HepG2 (cell line): ENCODE measurements at regions not wholly inside any gene's neighbourhood (a gene's known extent, or its start where the extent isn't known, plus 50 kb on each side); places are given as distances from the start of the nearest gene placed in this dataset.
A peak's percentile ranks its signal among the peaks of the same experiment; 100 is the strongest.

Experiments
- AGO1 ChIP-seq: fragments of 200-400 bp; formaldehyde crosslinking; IDR thresholded peaks from 2 replicates; pipeline ENCODE4 v1.6.1; 2017; ENCODE audit warnings: mild to moderate bottlenecking, low read depth, low read length, moderate library complexity; ENCODE audit not compliant: poor library complexity, severe bottlenecking
- ASH2L ChIP-seq: fragments of 300-600, 200-600 bp; sonication (generic); IDR thresholded peaks from 2 replicates; pipeline ENCODE4 v1.7.0; 2017; ENCODE audit warnings: low read depth, mild to moderate bottlenecking, moderate library complexity, mixed read lengths, low read length; ENCODE audit not compliant: insufficient read length
- ATF7 ChIP-seq, 2 experiments: fragments of 450-650 bp in 1 of 2; sonication (generic) in 1 of 2; formaldehyde crosslinking in 1 of 2; IDR thresholded peaks; 2 replicates each; pipeline versions ENCODE4 v1.4.0 to v1.6.1; 2016 to 2020; ENCODE audit warnings: antibody characterized with exemption in 1 of 2, mild to moderate bottlenecking in 1 of 2, missing genetic modification reagents in 1 of 2
- FOXM1 ChIP-seq: sonication (generic); formaldehyde crosslinking; IDR thresholded peaks from 2 replicates; pipeline ENCODE4 v1.5.0; 2020; ENCODE audit warnings: missing genetic modification reagents
- HMGA1 ChIP-seq: sonication (generic); formaldehyde crosslinking; conservative IDR thresholded peaks from 2 replicates; pipeline ENCODE4 v1.4.0; 2020; ENCODE audit warnings: missing genetic modification reagents
- KLF15 ChIP-seq: sonication (generic); formaldehyde crosslinking; IDR thresholded peaks from 2 replicates; pipeline ENCODE4 v1.8.1; 2023; ENCODE audit warnings: borderline replicate concordance, mild to moderate bottlenecking, inconsistent platforms, missing genetic modification reagents, mixed read lengths
- MEF2D ChIP-seq: sonication (generic); formaldehyde crosslinking; IDR thresholded peaks from 2 replicates; pipeline ENCODE4 v1.5.1; 2020; ENCODE audit warnings: mild to moderate bottlenecking, missing genetic modification reagents
- MYC ChIP-seq: sonication (generic); formaldehyde crosslinking; IDR thresholded peaks from 2 replicates; pipeline ENCODE4 v1.9.0; 2021; ENCODE audit warnings: missing genetic modification reagents, borderline replicate concordance
- REPIN1 ChIP-seq: sonication (generic); formaldehyde crosslinking; IDR thresholded peaks from 2 replicates; pipeline ENCODE4 v1.8.0; 2022; ENCODE audit warnings: missing genetic modification reagents, low read depth, mild to moderate bottlenecking, borderline replicate concordance
- SNAPC4 ChIP-seq: sonication (generic); formaldehyde crosslinking; IDR thresholded peaks from 2 replicates; pipeline ENCODE4 v1.4.0; 2020; ENCODE audit warnings: mild to moderate bottlenecking, missing genetic modification reagents
- YEATS4 ChIP-seq: sonication (generic); formaldehyde crosslinking; IDR thresholded peaks from 2 replicates; pipeline ENCODE4 v1.4.0; 2020; ENCODE audit warnings: missing genetic modification reagents, borderline replicate concordance
- ZKSCAN5 ChIP-seq: sonication (generic); formaldehyde crosslinking; IDR thresholded peaks from 2 replicates; pipeline ENCODE4 v1.5.1; 2020; ENCODE audit warnings: mild to moderate bottlenecking, missing genetic modification reagents
- ZMAT3 ChIP-seq: sonication (generic); formaldehyde crosslinking; conservative IDR thresholded peaks from 2 replicates; pipeline ENCODE4 v1.7.0; 2021; ENCODE audit warnings: missing genetic modification reagents
- ZNF24 ChIP-seq: fragments of 450-650 bp; IDR thresholded peaks from 2 replicates; pipeline ENCODE4 v1.6.1; 2017; ENCODE audit warnings: antibody characterized with exemption, mild to moderate bottlenecking
- ZNF431 ChIP-seq: sonication (generic); formaldehyde crosslinking; IDR thresholded peaks from 2 replicates; pipeline ENCODE4 v1.9.0; 2022; ENCODE audit warnings: missing genetic modification reagents, low read depth, mild to moderate bottlenecking, borderline replicate concordance
- ZNF510 ChIP-seq: sonication (generic); formaldehyde crosslinking; IDR thresholded peaks from 2 replicates; pipeline ENCODE4 v1.4.0; 2020; ENCODE audit warnings: low read depth, mild to moderate bottlenecking, missing genetic modification reagents
- ZNF562 ChIP-seq: sonication (generic); formaldehyde crosslinking; IDR thresholded peaks from 2 replicates; pipeline ENCODE4 v1.8.0; 2022; ENCODE audit warnings: missing genetic modification reagents, borderline replicate concordance
- ZZZ3 ChIP-seq: sonication (generic); formaldehyde crosslinking; IDR thresholded peaks from 2 replicates; pipeline ENCODE4 v1.4.0; 2020; ENCODE audit warnings: missing genetic modification reagents, mild to moderate bottlenecking, borderline replicate concordance
- TF ChIP-seq, protein P1 (sequence below): sonication (generic); formaldehyde crosslinking; IDR thresholded peaks from 2 replicates; pipeline ENCODE4 v1.8.1; 2023; ENCODE audit warnings: mild to moderate bottlenecking, missing genetic modification reagents

DNA sequence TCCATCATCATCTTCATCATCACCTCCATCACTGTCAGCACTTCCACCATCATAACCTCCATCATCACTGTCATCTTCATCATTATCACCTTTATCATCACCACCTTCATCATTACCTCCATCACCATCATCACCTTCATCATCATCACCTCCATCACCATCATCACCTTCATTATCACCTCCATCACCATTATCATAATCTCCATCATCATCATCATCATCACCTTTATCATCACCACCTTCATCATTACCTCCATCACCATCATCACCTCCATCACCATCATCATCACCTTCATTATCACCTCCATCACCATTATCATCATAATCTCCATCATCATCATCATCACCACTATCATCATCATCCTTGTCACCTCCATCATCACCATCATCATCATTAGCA is 309.7 kb downstream of the HAPSTR1 start (continued):
- TF ChIP-seq, protein P1, sequence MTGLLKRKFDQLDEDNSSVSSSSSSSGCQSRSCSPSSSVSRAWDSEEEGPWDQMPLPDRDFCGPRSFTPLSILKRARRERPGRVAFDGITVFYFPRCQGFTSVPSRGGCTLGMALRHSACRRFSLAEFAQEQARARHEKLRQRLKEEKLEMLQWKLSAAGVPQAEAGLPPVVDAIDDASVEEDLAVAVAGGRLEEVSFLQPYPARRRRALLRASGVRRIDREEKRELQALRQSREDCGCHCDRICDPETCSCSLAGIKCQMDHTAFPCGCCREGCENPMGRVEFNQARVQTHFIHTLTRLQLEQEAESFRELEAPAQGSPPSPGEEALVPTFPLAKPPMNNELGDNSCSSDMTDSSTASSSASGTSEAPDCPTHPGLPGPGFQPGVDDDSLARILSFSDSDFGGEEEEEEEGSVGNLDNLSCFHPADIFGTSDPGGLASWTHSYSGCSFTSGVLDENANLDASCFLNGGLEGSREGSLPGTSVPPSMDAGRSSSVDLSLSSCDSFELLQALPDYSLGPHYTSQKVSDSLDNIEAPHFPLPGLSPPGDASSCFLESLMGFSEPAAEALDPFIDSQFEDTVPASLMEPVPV (CRISPR knock-in tag) = no peak
- TF ChIP-seq ZNF24 (no peak), AGO1 (no peak), ASH2L (no peak), ZZZ3 (no peak), MYC (CRISPR knock-in tag) (no peak), ZKSCAN5 (CRISPR knock-in tag) (no peak), ZMAT3 (CRISPR knock-in tag) (no peak), FOXM1 (CRISPR knock-in tag) (no peak), MEF2D (CRISPR knock-in tag) (no peak), REPIN1 (CRISPR knock-in tag) (no peak), ZNF431 (CRISPR knock-in tag) (no peak), ATF7 (IDR thresholded peaks at IDR 0.05) (peak; percentile 69), ATF7 (CRISPR knock-in tag; IDR thresholded peaks at IDR 0.05) (no peak), HMGA1 (CRISPR knock-in tag) (no peak), YEATS4 (CRISPR knock-in tag) (no peak), ZNF562 (CRISPR knock-in tag) (no peak), KLF15 (no peak), ZNF510 (CRISPR knock-in tag) (no peak), SNAPC4 (CRISPR knock-in tag) (no peak)
- TF ChIP-seq, all 625 proteins: peak for 20
